ENCODE measurements at regions not wholly inside any gene's neighbourhood (a gene's known extent, or its start where the extent isn't known, plus 50 kb on each side); places are given as distances from the start of the nearest gene placed in this dataset.

GRCh38 chr7:12508554-12508953 is 62.0 kb upstream of the SCIN start:
- TF ChIP-seq CTCF (IDR thresholded peaks at IDR 0.05; ENCODE audit: insufficient read depth, low read depth, low read length, missing control alignments), result no peak
- DNase-seq (ENCODE audit: low read depth), result no peak

GRCh38 chr7:12517451-12517850 is 53.1 kb upstream of the SCIN start:
- H3K4me3 ChIP-seq (ENCODE audit: low read depth, low read length), result no peak overlapping the region
- no peak for DNase-seq (ENCODE audit: low read depth)
- no peak for TF ChIP-seq CTCF (IDR thresholded peaks at IDR 0.05; ENCODE audit: insufficient read depth, low read depth, low read length, missing control alignments)

More at GRCh38 chr7:12508554-12508953, 62.0 kb upstream of the SCIN start:
- H3K4me3 ChIP-seq (ENCODE audit: low read depth, low read length), result no peak overlapping the region

GRCh38 chr7:12518920-12519681 is 51.4 kb upstream of the SCIN start:
- DNase-seq (ENCODE audit: low read depth), result peak; percentile 48
- TF ChIP-seq CTCF (IDR thresholded peaks at IDR 0.05; ENCODE audit: insufficient read depth, low read depth, low read length, missing control alignments), result peak; percentile 73
- no peak overlapping the region for H3K4me3 ChIP-seq (ENCODE audit: low read depth, low read length)

- DNase-seq (ENCODE audit: low read depth), result no peak
- H3K4me3 ChIP-seq (ENCODE audit: low read depth, low read length), result no peak overlapping the region
- TF ChIP-seq CTCF (IDR thresholded peaks at IDR 0.05; ENCODE audit: insufficient read depth, low read depth, low read length, missing control alignments), result no peak
These were observed 50.9 kb upstream of the SCIN start for GRCh38 chr7:12519682-12520009.
